Caki2 (cell line): ENCODE measurements at regions not wholly inside any gene's neighbourhood (a gene's known extent, or its start where the extent isn't known, plus 50 kb on each side); places are given as distances from the start of the nearest gene placed in this dataset.

ENCODE experiments used
- DNase-seq: peaks from one replicate; pipeline ENCODE4 v3.0.0-alpha.2; 2015; ENCODE audit warnings: low read depth
- in situ Hi-C: cut with HindIII; loops from 2 replicates; pipeline ENCODE4 v1.10.0; 2016; ENCODE audit warnings: low sequenced_read_pairs, low pct_unique_long_range_greater_than_20kb, mixed read lengths

- DNase-seq = no peak
- in situ Hi-C loops = no loop called here
Measured at GRCh38 chr4:81375745-81376144, 96.0 kb downstream of the RASGEF1B start.

- in situ Hi-C loops = no loop called here
Measured at GRCh38 chr4:81369886-81370285, 101.8 kb downstream of the RASGEF1B start.

GRCh38 chr4:81366779-81367178 is 104.9 kb downstream of the RASGEF1B start:
- in situ Hi-C loops = no loop called here
- no peak for DNase-seq

More at GRCh38 chr4:81369886-81370285, 101.8 kb downstream of the RASGEF1B start:
- no peak for DNase-seq

- no peak for DNase-seq
- in situ Hi-C loops = no loop called here
Measured at GRCh38 chr4:81360737-81361136, 111.0 kb downstream of the RASGEF1B start.

- no peak for DNase-seq
- in situ Hi-C loops = no loop called here
Measured at GRCh38 chr4:81359207-81359606, 112.5 kb downstream of the RASGEF1B start.

GRCh38 chr4:81358154-81358553 is 113.6 kb downstream of the RASGEF1B start:
- in situ Hi-C loops = no loop called here

GRCh38 chr4:81356621-81357020 is 115.1 kb downstream of the RASGEF1B start:
- no peak for DNase-seq
- in situ Hi-C loops = no loop called here

More at GRCh38 chr4:81358154-81358553, 113.6 kb downstream of the RASGEF1B start:
- DNase-seq = no peak

GRCh38 chr4:81355136-81355535 is 116.6 kb downstream of the RASGEF1B start:
- no peak for DNase-seq
- in situ Hi-C loops = no loop called here

- no peak for DNase-seq
- in situ Hi-C loops = no loop called here
Measured at GRCh38 chr4:81353861-81354260, 117.8 kb downstream of the RASGEF1B start.

- DNase-seq = no peak
- in situ Hi-C loops = no loop called here
Measured at GRCh38 chr4:81352446-81352835, 119.3 kb downstream of the RASGEF1B start.

GRCh38 chr4:81351654-81352445 is 119.9 kb downstream of the RASGEF1B start:
- in situ Hi-C loops = no loop called here
- peak; percentile 42 for DNase-seq

- in situ Hi-C loops = no loop called here
- DNase-seq = no peak
Measured at GRCh38 chr4:81350040-81350439, 121.7 kb downstream of the RASGEF1B start.

GRCh38 chr4:81348778-81349094 is 123.0 kb downstream of the RASGEF1B start:
- DNase-seq = no peak
- in situ Hi-C loops = no loop called here

GRCh38 chr4:81348086-81348777 is 123.5 kb downstream of the RASGEF1B start:
- DNase-seq = no peak
- in situ Hi-C loops = no loop called here

GRCh38 chr4:81346719-81347118 is 125.0 kb downstream of the RASGEF1B start:
- in situ Hi-C loops = no loop called here
- DNase-seq = no peak

GRCh38 chr4:81343536-81343935 is 128.2 kb downstream of the RASGEF1B start:
- in situ Hi-C loops = no loop called here
- DNase-seq = no peak

GRCh38 chr4:81343046-81343445 is 128.0 kb upstream of the PRKG2 start:
- in situ Hi-C loops = no loop called here
- no peak for DNase-seq

GRCh38 chr4:81337211-81337610 is 122.2 kb upstream of the PRKG2 start:
- in situ Hi-C loops = no loop called here
- no peak for DNase-seq

GRCh38 chr4:81335122-81335912 is 120.3 kb upstream of the PRKG2 start:
- DNase-seq = no peak
- in situ Hi-C loops = no loop called here
